Nucleus accumbens (tissue), 56 donors: ENCODE measurements at regions not wholly inside any gene's neighbourhood (a gene's known extent, or its start where the extent isn't known, plus 50 kb on each side); places are given as distances from the start of the nearest gene placed in this dataset.
"Not testable (repeated sequence)": the region's sequence is repeated elsewhere in the genome, so short reads cannot be mapped to it uniquely, and the experiment has no call there.

Source experiments
- DNase-seq, 56 donors: peaks; one replicate each; lab custom pipeline; 2025; lab: John Stamatoyannopoulos, UW

- not testable (repeated sequence) for DNase-seq
Observed at GRCh38 chr17:30695265-30695811, 129.2 kb downstream of the CRLF3 start.

DNA sequence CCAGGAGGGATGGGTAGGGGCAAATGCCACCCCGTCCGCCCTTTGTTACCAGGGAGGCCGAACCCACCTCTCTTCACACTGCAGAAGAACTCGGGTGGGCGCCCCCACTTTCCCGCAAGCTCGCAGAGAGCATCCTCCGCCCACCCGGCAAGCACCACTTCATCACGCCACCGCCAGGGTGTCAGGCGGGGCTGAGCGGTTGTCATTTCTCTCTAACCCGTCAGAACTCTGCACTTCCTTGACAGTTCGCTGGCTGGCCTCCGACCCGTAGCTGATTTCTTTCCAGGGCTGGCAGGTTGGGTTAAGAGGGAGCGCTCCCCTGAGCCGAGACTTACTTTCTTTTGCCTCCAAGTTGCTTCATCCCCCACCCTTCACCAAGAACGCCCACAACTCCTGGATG, 130.7 kb downstream of the CRLF3 start:
- DNase-seq = peak in 16 of 56 donors; percentile 6 to 47 (median 27)

- DNase-seq = not testable (repeated sequence)
Observed at GRCh38 chr17:30689266-30690000, 135.1 kb downstream of the CRLF3 start.

DNA sequence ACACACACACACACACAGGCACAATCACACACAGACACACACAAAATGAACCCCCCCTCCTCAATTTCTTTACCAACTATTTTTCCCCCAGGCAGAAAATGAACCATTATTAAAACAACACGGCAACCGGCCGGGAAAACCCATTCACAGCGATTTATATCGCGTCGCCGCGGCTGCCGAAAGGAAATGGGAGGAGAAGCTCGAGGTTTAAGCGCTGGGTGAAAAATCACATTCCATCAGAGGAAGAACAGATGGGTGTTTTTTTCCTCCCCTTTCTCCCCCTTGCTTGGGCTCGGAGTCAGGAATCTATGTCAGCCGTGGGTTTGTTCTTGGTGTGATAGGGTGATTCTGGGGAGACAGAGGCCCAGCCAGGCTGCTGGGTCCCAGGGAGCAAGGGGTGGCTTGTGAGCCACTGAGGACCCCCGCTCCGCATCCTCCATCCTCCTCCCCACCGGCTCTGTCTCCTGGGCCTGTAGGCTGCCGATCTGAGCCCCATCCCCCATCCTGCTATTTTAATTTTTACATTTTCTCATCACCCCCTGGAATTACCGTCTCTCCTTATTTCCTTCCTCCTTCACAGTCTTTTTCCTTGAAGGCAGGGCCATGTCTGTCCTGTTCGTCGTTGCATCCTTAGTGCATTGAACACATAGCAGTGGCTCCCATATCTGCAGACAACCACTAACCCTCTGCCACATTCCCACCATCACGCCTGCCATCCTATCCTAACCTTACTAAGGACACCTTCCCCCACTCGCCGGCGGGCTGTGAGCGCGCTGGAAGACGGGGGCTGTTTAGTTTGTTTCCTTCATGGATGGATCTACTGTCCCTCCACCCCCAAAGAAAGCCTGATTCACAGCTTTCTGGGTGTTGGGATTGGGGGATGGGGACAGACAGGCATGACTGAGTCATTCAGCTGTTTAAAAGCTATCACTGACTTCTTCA, 137.7 kb downstream of the CRLF3 start:
- peak in 3 of 56 donors; percentile 9 to 14 (median 13) for DNase-seq

- DNase-seq = not testable (repeated sequence)
Observed at GRCh38 chr17:30682280-30682679, 142.2 kb downstream of the CRLF3 start.

DNA sequence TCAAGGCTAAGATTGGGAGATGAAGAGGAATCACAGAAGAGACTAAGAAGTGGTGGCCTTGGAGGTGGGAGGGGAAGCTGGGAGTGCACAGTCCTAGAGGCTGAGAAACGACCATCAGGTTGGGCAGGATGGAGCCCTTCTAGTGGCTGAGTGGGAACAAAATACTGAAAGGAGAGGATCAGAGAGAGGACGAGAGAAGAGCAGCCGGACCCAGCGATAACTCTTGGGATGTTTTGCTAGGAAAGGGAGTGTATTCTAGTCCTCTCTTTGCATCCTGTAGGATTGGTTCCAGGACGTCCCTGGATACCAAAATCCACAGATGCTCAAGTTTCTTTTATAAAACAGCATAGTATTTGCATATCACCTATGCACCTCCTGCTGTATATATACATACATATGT, 143.8 kb downstream of the CRLF3 start:
- DNase-seq = not testable (repeated sequence)

GRCh38 chr17:30677550-30678249, 146.8 kb downstream of the CRLF3 start:
- DNase-seq = no peak

DNA sequence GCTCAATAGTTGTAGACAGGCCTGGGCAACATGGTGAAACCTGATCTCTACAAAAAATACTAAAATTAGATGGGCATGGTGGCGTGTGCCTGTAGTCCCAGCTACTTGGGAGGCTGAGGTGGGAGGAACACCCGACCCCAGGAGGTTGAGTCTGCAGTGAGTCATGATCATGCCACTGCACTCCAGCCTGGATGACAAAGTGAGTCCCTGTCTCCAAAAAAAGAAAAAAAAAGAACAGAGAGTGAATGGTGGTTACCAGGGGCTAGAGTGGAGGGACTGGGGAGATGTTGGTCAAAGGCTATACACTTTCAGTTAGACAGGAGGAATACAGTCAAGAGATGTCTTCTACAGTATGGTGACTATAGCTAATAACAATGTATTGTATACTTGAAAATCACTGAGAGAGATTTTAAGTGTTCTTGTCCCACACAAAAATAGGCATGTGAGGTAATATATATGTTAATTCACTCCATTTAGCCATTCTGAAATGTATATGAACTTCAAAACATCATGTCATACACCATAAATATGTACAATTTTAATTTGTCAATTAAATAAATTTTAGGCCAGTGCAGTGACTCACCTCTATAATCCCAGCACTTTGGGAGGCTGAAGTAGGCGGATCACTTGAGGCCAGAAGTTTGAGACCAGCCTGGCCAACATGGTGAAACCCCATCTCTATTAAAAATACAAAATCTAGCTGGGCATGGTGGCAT, 148.6 kb downstream of the CRLF3 start:
- DNase-seq = not testable (repeated sequence)

- DNase-seq = not testable (repeated sequence)
Observed at GRCh38 chr17:30669217-30669649, 155.3 kb downstream of the CRLF3 start.

DNA sequence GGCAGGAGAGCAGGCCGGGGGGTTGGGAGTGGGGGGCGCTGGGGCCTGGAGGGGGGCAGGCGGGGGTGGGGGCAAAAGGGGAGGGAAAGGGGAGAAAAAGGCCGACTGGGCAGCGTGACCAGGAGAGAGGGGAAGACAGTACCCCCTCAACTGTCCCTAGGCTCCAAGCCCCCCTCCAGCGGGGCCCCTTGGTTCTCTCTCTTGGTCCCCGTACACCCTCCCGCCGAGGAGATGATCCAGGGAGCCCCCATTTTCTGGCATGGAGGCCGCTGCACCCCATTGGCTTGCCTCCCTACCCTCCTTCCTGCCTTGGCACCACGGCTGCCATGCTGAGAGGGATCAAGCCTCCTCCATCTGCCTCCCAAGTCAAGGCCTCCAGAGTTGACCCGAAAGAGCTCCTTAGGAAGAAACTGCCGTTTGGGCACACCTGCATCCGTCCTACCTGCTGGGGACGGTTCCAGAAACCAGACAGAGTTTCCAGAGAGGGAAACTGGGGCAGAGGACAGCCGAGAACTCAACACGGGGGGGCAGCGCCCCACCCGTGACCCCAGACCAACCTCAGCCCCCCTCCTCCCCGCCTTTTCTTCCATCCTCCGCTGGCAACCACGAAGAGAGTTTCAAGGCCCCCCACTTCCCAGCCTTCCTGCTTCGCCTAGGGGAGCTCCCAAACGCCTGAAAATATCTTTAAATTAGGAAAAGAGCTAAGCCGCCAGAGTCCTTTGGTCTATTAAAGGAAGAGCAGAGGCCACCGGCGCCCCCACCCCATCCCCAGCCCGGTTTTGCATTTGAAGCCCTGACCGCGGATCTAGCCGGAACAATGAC, 155.9 kb downstream of the CRLF3 start:
- DNase-seq = peak in 5 of 56 donors; percentile 2 to 28 (median 4)

- peak in 46 of 56 donors; percentile 5 to 85 (median 47) for DNase-seq
Observed at GRCh38 chr17:30667657-30668359, 156.7 kb downstream of the CRLF3 start.

DNA sequence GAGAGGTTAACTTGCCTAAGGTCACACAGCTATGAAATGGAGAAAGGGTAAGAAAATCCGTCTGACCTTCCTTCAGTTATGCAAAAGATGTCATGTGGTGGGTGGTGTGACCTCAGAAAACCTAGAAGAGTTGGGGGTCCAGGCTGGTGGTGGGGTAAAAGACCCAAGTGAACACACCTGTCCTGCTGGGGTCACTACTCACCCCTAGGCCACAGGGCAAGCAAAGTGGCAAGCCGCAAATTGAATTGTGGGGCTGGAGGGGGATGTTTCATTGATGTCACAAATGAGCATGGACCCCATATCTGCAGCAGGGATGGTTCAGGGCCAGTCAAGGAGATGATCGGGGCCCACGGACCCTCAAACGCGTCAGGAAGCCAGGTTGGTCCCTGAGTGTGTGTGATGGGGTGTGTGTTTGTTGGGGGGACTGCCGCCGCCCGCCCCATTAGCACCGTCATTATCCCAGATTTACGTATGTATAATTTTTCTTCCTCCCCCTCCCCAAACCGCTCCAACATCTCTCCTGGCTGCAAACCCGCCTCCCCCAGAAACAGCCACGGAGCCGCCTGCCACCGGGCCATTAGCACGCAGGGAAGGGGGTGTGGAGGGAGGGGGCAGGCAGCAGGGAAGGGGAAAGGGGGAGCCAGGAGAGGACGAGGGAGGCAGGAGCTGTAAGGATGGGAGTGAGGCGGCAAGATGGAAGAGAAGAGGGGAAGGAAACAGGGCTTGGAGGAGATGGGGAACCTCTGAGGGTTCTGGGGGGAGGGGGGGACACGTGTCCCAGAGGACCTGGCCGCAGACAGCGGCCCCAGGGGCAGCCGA, 157.4 kb downstream of the CRLF3 start:
- peak in 9 of 56 donors; percentile 0 to 21 (median 15) for DNase-seq

GRCh38 chr17:30663727-30664455, 160.6 kb downstream of the CRLF3 start:
- DNase-seq = peak in 1 of 56 donors; percentile 11

- DNase-seq = not testable (repeated sequence)
Observed at GRCh38 chr17:30657148-30657547, 167.3 kb downstream of the CRLF3 start.

GRCh38 chr17:30653038-30653437, 171.5 kb downstream of the CRLF3 start:
- not testable (repeated sequence) for DNase-seq

GRCh38 chr17:30650149-30650548, 172.9 kb downstream of the GOSR1 start:
- not testable (repeated sequence) for DNase-seq
